Omental fat pad (tissue), 3 donors: ENCODE measurements at regions not wholly inside any gene's neighbourhood (a gene's known extent, or its start where the extent isn't known, plus 50 kb on each side); places are given as distances from the start of the nearest gene placed in this dataset.

ENCODE experiments used
- ATAC-seq: fragments of 150-250 bp; one replicate; pipeline ENCODE4 v1.9.1; 2016; ENCODE audit warnings: mild to moderate bottlenecking, moderate library complexity; ENCODE audit not compliant: low FRiP score
- DNase-seq: peaks from one replicate; pipeline ENCODE4 v3.0.0-alpha.2; 2019; ENCODE audit warnings: low spot score
- CTCF ChIP-seq, 3 donors: fragments of 450-650 bp; IDR thresholded peaks; one replicate each; pipeline ENCODE4 v1.5.1; 2016 to 2017; ENCODE audit warnings: antibody characterized with exemption in 3 of 3, mild to moderate bottlenecking in 3 of 3, moderate library complexity in 2 of 3

- ATAC-seq (no peak), DNase-seq (no peak)
Measured at GRCh38 chr2:8337321-8337720, 344.5 kb upstream of the ID2 start.

GRCh38 chr2:8342407-8342806, 339.4 kb upstream of the ID2 start:
- ATAC-seq, result no peak
- no peak for TF ChIP-seq CTCF (IDR thresholded peaks at IDR 0.05)
- DNase-seq, result no peak

More at GRCh38 chr2:8337321-8337720, 344.5 kb upstream of the ID2 start:
- TF ChIP-seq CTCF (IDR thresholded peaks at IDR 0.05), result no peak

GRCh38 chr2:8343031-8343430, 338.8 kb upstream of the ID2 start:
- ATAC-seq (no peak), DNase-seq (no peak)
- TF ChIP-seq CTCF (IDR thresholded peaks at IDR 0.05), result no peak

- no peak for ATAC-seq
- no peak for DNase-seq
- no peak for TF ChIP-seq CTCF (IDR thresholded peaks at IDR 0.05)
Measured at GRCh38 chr2:8344144-8345097, 337.4 kb upstream of the ID2 start.

DNA sequence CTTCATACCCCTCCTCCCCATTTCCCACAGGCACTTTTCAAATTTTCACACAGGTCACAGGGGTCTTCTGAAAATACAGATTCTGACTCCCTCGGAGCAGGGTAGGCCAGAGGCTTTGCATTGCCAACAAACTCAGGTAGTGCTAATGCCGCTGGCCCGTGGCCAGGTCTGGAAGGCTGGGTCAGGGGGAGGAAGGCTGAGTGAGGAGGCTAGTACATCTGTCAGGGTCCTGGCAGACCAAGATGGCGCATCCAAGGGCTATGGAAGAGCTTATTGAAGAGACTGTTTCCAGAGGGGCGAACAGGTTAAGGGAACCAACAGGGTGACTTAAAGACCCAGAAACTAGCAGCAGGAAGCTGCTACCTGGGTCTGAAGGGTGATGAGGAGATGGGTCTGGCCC, 336.7 kb upstream of the ID2 start:
- no peak for DNase-seq

GRCh38 chr2:8346208-8346607, 335.6 kb upstream of the ID2 start:
- no peak for DNase-seq
- ATAC-seq, result no peak
- TF ChIP-seq CTCF (IDR thresholded peaks at IDR 0.05), result no peak

More for the DNA sequence above, 336.7 kb upstream of the ID2 start:
- TF ChIP-seq CTCF (IDR thresholded peaks at IDR 0.05), result no peak
- no peak for ATAC-seq
